ENCODE measurements at regions not wholly inside any gene's neighbourhood (a gene's known extent, or its start where the extent isn't known, plus 50 kb on each side); places are given as distances from the start of the nearest gene placed in this dataset.

- no peaks in the 10 kb centered on the region for H3K27me3 ChIP-seq (ENCODE audit: insufficient read depth, low read length)
- TF ChIP-seq EZH2 (IDR thresholded peaks at IDR 0.05; ENCODE audit: borderline replicate concordance, low read length) = no peak
- TF ChIP-seq CTCF (IDR thresholded peaks at IDR 0.05; ENCODE audit: low read length) = no peak
- no peaks in the 10 kb centered on the region for H3F3A ChIP-seq (ENCODE audit: insufficient read depth, low read length)
- H3K4me2 ChIP-seq (ENCODE audit: low read length) = no peak overlapping the region
- no peak overlapping the region for H3K27ac ChIP-seq (ENCODE audit: low read depth, low read length, poor library complexity, severe bottlenecking)
- H3K9ac ChIP-seq (ENCODE audit: low read length) = no peak overlapping the region
- no peaks in the 10 kb centered on the region for H3K36me3 ChIP-seq (ENCODE audit: insufficient read depth, low read length)
- no peak overlapping the region for H2AFZ ChIP-seq (ENCODE audit: low read length)
- H3K79me2 ChIP-seq (ENCODE audit: insufficient read depth, low read length) = no peaks in the 10 kb centered on the region
- no peaks in the 10 kb centered on the region for H4K20me1 ChIP-seq (ENCODE audit: insufficient read depth, low read length)
- no peaks in the 10 kb centered on the region for H3K4me1 ChIP-seq (ENCODE audit: insufficient read depth, low read length, severe bottlenecking)
- H3K4me3 ChIP-seq (ENCODE audit: low read depth, low read length, poor library complexity, severe bottlenecking) = no peak overlapping the region
- no peaks in the 10 kb centered on the region for H3K9me2 ChIP-seq (ENCODE audit: low read depth, low read length)
- H3K9me3 ChIP-seq (ENCODE audit: low read length) = no peaks in the 10 kb centered on the region
Observed at GRCh38 chr13:104460554-104460953, 1394.3 kb upstream of the SLC10A2 start.

GRCh38 chr13:104450006-104450405, 1383.8 kb upstream of the SLC10A2 start:
- no peaks in the 10 kb centered on the region for H3K79me2 ChIP-seq (ENCODE audit: insufficient read depth, low read length)
- no peaks in the 10 kb centered on the region for H3K27me3 ChIP-seq (ENCODE audit: insufficient read depth, low read length)
- H3K4me3 ChIP-seq (ENCODE audit: low read depth, low read length, poor library complexity, severe bottlenecking) = no peak overlapping the region
- no peak overlapping the region for H2AFZ ChIP-seq (ENCODE audit: low read length)
- no peaks in the 10 kb centered on the region for H3K4me1 ChIP-seq (ENCODE audit: insufficient read depth, low read length, severe bottlenecking)
- H3K9me2 ChIP-seq (ENCODE audit: low read depth, low read length) = no peaks in the 10 kb centered on the region
- no peak overlapping the region for H3K27ac ChIP-seq (ENCODE audit: low read depth, low read length, poor library complexity, severe bottlenecking)
- H3K9me3 ChIP-seq (ENCODE audit: low read length) = no peaks in the 10 kb centered on the region
- H3K4me2 ChIP-seq (ENCODE audit: low read length) = no peak overlapping the region
- H3F3A ChIP-seq (ENCODE audit: insufficient read depth, low read length) = no peaks in the 10 kb centered on the region
- H4K20me1 ChIP-seq (ENCODE audit: insufficient read depth, low read length) = no peaks in the 10 kb centered on the region
- no peak overlapping the region for H3K9ac ChIP-seq (ENCODE audit: low read length)
- H3K36me3 ChIP-seq (ENCODE audit: insufficient read depth, low read length) = no peaks in the 10 kb centered on the region
- no peak for TF ChIP-seq CTCF (IDR thresholded peaks at IDR 0.05; ENCODE audit: low read length)
- TF ChIP-seq EZH2 (IDR thresholded peaks at IDR 0.05; ENCODE audit: borderline replicate concordance, low read length) = no peak

- H3K4me1 ChIP-seq (ENCODE audit: insufficient read depth, low read length, severe bottlenecking) = no peaks in the 10 kb centered on the region
- no peaks in the 10 kb centered on the region for H4K20me1 ChIP-seq (ENCODE audit: insufficient read depth, low read length)
- H3K9me2 ChIP-seq (ENCODE audit: low read depth, low read length) = no peaks in the 10 kb centered on the region
- H3K79me2 ChIP-seq (ENCODE audit: insufficient read depth, low read length) = no peaks in the 10 kb centered on the region
- no peak overlapping the region for H3K27ac ChIP-seq (ENCODE audit: low read depth, low read length, poor library complexity, severe bottlenecking)
- H3K36me3 ChIP-seq (ENCODE audit: insufficient read depth, low read length) = no peaks in the 10 kb centered on the region
- no peak overlapping the region for H3K9ac ChIP-seq (ENCODE audit: low read length)
- no peaks in the 10 kb centered on the region for H3K9me3 ChIP-seq (ENCODE audit: low read length)
- no peak overlapping the region for H2AFZ ChIP-seq (ENCODE audit: low read length)
- no peak for TF ChIP-seq CTCF (IDR thresholded peaks at IDR 0.05; ENCODE audit: low read length)
- TF ChIP-seq EZH2 (IDR thresholded peaks at IDR 0.05; ENCODE audit: borderline replicate concordance, low read length) = no peak
- no peak overlapping the region for H3K4me2 ChIP-seq (ENCODE audit: low read length)
- no peaks in the 10 kb centered on the region for H3K27me3 ChIP-seq (ENCODE audit: insufficient read depth, low read length)
- H3F3A ChIP-seq (ENCODE audit: insufficient read depth, low read length) = no peaks in the 10 kb centered on the region
- H3K4me3 ChIP-seq (ENCODE audit: low read depth, low read length, poor library complexity, severe bottlenecking) = no peak overlapping the region
Observed at GRCh38 chr13:104447348-104447747, 1381.1 kb upstream of the SLC10A2 start.
